ENCODE measurements at regions not wholly inside any gene's neighbourhood (a gene's known extent, or its start where the extent isn't known, plus 50 kb on each side); places are given as distances from the start of the nearest gene placed in this dataset.

GRCh38 chr2:15870565-15870964 lies 69.8 kb upstream of the MYCN start:
- H3K27ac ChIP-seq = no peak overlapping the region
- no peaks in the 10 kb centered on the region for H3K36me3 ChIP-seq
- H3K4me3 ChIP-seq = no peak overlapping the region
- no peak for DNase-seq (ENCODE audit: low spot score)
- no peaks in the 10 kb centered on the region for H3K27me3 ChIP-seq (replicated peaks; ENCODE audit: insufficient read depth)
- H3K9me3 ChIP-seq = no peaks in the 10 kb centered on the region
- ATAC-seq (ENCODE audit: insufficient number of reproducible peaks, low FRiP score, low read depth) = no peak
- no peaks in the 10 kb centered on the region for H3K4me1 ChIP-seq (ENCODE audit: control insufficient read depth in 1 of 2, low read depth in 2 of 2)
- TF ChIP-seq CTCF (IDR thresholded peaks at IDR 0.05) = no peak

GRCh38 chr2:15871239-15871783 lies 69.0 kb upstream of the MYCN start:
- Histone ChIP-seq H3K36me3 (no peaks in the 10 kb centered on the region), H3K4me3 (no peak overlapping the region), H3K27ac (no peak overlapping the region), H3K27me3 (replicated peaks; ENCODE audit: insufficient read depth) (no peaks in the 10 kb centered on the region), H3K9me3 (no peaks in the 10 kb centered on the region), H3K4me1 (ENCODE audit: control insufficient read depth in 1 of 2, low read depth in 2 of 2) (no peaks in the 10 kb centered on the region)
- no peak for DNase-seq (ENCODE audit: low spot score)
- no peak for ATAC-seq (ENCODE audit: insufficient number of reproducible peaks, low FRiP score, low read depth)
- no peak for TF ChIP-seq CTCF (IDR thresholded peaks at IDR 0.05)

- no peak for TF ChIP-seq CTCF (IDR thresholded peaks at IDR 0.05)
- Histone ChIP-seq H3K4me1 (ENCODE audit: control insufficient read depth in 1 of 2, low read depth in 2 of 2) (no peaks in the 10 kb centered on the region), H3K36me3 (no peaks in the 10 kb centered on the region), H3K27ac (no peak overlapping the region), H3K27me3 (replicated peaks; ENCODE audit: insufficient read depth) (no peaks in the 10 kb centered on the region), H3K4me3 (no peak overlapping the region), H3K9me3 (no peaks in the 10 kb centered on the region)
- DNase-seq (ENCODE audit: low spot score) (no peak), ATAC-seq (ENCODE audit: insufficient number of reproducible peaks, low FRiP score, low read depth) (no peak)
Measured at GRCh38 chr2:15872854-15873253, 67.5 kb upstream of the MYCN start.

GRCh38 chr2:15874321-15874720 lies 66.0 kb upstream of the MYCN start:
- Histone ChIP-seq H3K4me1 (ENCODE audit: control insufficient read depth in 1 of 2, low read depth in 2 of 2) (no peaks in the 10 kb centered on the region), H3K9me3 (no peaks in the 10 kb centered on the region), H3K36me3 (no peaks in the 10 kb centered on the region), H3K27ac (no peak overlapping the region), H3K4me3 (no peak overlapping the region), H3K27me3 (replicated peaks; ENCODE audit: insufficient read depth) (no peaks in the 10 kb centered on the region)
- ATAC-seq (ENCODE audit: insufficient number of reproducible peaks, low FRiP score, low read depth) (no peak), DNase-seq (ENCODE audit: low spot score) (no peak)
- TF ChIP-seq CTCF (IDR thresholded peaks at IDR 0.05) = no peak

- no peak for TF ChIP-seq CTCF (IDR thresholded peaks at IDR 0.05)
- H3K27ac ChIP-seq = no peak overlapping the region
- H3K4me3 ChIP-seq = no peak overlapping the region
- no peaks in the 10 kb centered on the region for H3K4me1 ChIP-seq (ENCODE audit: control insufficient read depth in 1 of 2, low read depth in 2 of 2)
- no peak for ATAC-seq (ENCODE audit: insufficient number of reproducible peaks, low FRiP score, low read depth)
- no peaks in the 10 kb centered on the region for H3K9me3 ChIP-seq
- H3K27me3 ChIP-seq (replicated peaks; ENCODE audit: insufficient read depth) = no peaks in the 10 kb centered on the region
- no peak for DNase-seq (ENCODE audit: low spot score)
- H3K36me3 ChIP-seq = no peaks in the 10 kb centered on the region
Measured at GRCh38 chr2:15874854-15875804, 65.2 kb upstream of the MYCN start.

Data from thoracic aorta (tissue), 2 donors.